ENCODE measurements at regions not wholly inside any gene's neighbourhood (a gene's known extent, or its start where the extent isn't known, plus 50 kb on each side); places are given as distances from the start of the nearest gene placed in this dataset.

DNA sequence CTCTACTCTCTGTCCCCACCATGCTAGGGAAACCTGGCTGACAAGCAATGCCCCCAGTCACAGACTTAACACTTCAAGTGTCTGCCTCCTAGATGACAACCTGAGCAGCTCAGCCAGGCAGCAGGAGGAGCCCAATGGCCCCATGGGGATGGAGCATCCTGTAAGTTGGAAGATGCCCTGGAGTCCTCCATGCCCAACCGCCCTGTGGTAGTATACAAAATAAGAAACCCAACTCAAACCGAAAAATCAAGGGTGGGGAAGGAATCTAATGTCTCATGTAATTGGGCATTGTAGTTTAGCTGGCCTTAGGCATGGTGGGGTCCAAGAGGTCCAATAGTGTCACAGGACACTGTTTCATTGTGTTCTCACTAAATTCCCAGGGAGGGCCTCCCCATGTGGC lies 104.0 kb downstream of the AIPL1 start:
- TF ChIP-seq, protein P1, sequence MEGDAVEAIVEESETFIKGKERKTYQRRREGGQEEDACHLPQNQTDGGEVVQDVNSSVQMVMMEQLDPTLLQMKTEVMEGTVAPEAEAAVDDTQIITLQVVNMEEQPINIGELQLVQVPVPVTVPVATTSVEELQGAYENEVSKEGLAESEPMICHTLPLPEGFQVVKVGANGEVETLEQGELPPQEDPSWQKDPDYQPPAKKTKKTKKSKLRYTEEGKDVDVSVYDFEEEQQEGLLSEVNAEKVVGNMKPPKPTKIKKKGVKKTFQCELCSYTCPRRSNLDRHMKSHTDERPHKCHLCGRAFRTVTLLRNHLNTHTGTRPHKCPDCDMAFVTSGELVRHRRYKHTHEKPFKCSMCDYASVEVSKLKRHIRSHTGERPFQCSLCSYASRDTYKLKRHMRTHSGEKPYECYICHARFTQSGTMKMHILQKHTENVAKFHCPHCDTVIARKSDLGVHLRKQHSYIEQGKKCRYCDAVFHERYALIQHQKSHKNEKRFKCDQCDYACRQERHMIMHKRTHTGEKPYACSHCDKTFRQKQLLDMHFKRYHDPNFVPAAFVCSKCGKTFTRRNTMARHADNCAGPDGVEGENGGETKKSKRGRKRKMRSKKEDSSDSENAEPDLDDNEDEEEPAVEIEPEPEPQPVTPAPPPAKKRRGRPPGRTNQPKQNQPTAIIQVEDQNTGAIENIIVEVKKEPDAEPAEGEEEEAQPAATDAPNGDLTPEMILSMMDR (IDR thresholded peaks at IDR 0.05; ENCODE audit: poor library complexity) = no peak
- TF ChIP-seq EZH2phosphoT487 (IDR thresholded peaks at IDR 0.05; ENCODE audit: low read depth, severe bottlenecking, unreplicated experiment) (no peak), EZH2 (IDR thresholded peaks at IDR 0.05; ENCODE audit: borderline replicate concordance) (no peak)
